ENCODE measurements at regions not wholly inside any gene's neighbourhood (a gene's known extent, or its start where the extent isn't known, plus 50 kb on each side); places are given as distances from the start of the nearest gene placed in this dataset.

DNA sequence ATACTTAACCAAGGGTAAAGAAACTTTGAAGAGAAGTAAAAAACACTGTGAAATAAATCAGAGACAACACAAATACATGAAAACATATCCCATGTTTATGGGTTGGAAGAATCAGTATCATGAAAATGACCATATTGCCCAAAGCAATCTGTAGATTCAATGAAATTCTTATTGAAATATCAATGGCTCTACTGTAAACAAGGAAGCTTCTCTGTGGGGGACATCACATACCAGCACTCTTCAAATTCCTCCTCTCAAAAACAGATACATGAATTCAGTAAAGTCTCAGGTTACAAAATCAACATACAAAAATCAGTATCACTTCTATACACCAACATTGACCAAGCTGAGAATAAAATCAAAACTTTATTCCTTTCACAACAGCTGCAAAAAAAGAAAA is 63.5 kb upstream of the CNTNAP5 start:
- TF ChIP-seq, protein P1, sequence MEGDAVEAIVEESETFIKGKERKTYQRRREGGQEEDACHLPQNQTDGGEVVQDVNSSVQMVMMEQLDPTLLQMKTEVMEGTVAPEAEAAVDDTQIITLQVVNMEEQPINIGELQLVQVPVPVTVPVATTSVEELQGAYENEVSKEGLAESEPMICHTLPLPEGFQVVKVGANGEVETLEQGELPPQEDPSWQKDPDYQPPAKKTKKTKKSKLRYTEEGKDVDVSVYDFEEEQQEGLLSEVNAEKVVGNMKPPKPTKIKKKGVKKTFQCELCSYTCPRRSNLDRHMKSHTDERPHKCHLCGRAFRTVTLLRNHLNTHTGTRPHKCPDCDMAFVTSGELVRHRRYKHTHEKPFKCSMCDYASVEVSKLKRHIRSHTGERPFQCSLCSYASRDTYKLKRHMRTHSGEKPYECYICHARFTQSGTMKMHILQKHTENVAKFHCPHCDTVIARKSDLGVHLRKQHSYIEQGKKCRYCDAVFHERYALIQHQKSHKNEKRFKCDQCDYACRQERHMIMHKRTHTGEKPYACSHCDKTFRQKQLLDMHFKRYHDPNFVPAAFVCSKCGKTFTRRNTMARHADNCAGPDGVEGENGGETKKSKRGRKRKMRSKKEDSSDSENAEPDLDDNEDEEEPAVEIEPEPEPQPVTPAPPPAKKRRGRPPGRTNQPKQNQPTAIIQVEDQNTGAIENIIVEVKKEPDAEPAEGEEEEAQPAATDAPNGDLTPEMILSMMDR (IDR thresholded peaks at IDR 0.05; ENCODE audit: low read length): no peak
- TF ChIP-seq EZH2 (optimal IDR thresholded peaks at IDR 0.05; ENCODE audit: low read depth, low read length): no peak
- no peak for TF ChIP-seq EZH2phosphoT487 (IDR thresholded peaks at IDR 0.05; ENCODE audit: low read length)
- no peaks in the 10 kb centered on the region for H3K9me2 ChIP-seq (replicated peaks; ENCODE audit: insufficient read depth, low read length)
- no peak overlapping the region for H3K9ac ChIP-seq (ENCODE audit: low read length)
- H3F3A ChIP-seq (ENCODE audit: insufficient read depth, low read length): no peaks in the 10 kb centered on the region
- no peaks in the 10 kb centered on the region for H3K36me3 ChIP-seq (replicated peaks; ENCODE audit: insufficient read depth, low read length)
- H3K4me2 ChIP-seq (ENCODE audit: low read depth, low read length): no peak overlapping the region
- no peaks in the 10 kb centered on the region for H3K4me1 ChIP-seq (ENCODE audit: low read length)
- H3K27me3 ChIP-seq (replicated peaks; ENCODE audit: insufficient read depth, low read length): no peaks in the 10 kb centered on the region
- no peak overlapping the region for H3K27ac ChIP-seq (ENCODE audit: low read length)
- H3K79me2 ChIP-seq (ENCODE audit: low read length): no peaks in the 10 kb centered on the region
- H3K9me3 ChIP-seq (replicated peaks; ENCODE audit: insufficient read depth, low read length): no peaks in the 10 kb centered on the region
- H3K4me3 ChIP-seq (ENCODE audit: low read length): no peak overlapping the region
- H2AFZ ChIP-seq (ENCODE audit: low read length): no peak overlapping the region
- DNase-seq: no peak
- H4K20me1 ChIP-seq (ENCODE audit: insufficient read depth, low read length): no peaks in the 10 kb centered on the region

DNA sequence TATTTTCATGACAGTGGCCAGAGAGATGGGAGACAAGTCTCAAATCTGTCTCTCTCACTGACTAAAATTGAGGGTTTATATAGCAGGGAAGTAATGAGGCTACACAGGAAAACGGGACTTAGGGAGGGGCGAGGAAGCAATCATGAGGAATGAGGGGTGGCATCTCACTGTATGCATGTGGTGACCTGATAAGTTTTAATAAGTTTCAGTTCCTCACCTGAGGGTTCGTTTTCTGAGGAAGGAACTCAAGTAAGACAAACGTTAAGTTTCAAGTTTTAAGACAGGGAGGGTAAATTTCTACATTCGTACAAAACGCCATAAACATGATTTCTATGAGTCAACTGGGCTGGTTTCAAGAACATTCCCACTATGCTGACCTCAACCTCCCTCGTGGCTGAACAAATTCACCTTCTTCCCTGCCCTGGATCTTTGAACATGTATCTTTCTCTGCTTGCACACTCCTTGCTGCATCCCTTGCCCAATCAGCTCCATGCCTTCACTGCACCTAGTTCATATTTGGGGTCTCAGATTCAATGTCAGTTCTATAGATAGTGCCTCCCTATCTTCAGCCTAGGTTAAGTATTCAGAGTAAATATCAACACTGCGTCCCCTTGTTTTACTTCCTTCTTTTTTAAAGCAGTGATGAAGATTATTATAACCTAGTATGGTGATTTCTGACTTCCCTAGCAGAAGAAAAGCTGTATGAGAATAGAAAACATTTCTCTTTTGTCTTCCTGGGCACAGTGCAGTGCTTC is 53.3 kb upstream of the CNTNAP5 start:
- no peaks in the 10 kb centered on the region for H3K36me3 ChIP-seq (replicated peaks; ENCODE audit: insufficient read depth, low read length)
- H3K4me3 ChIP-seq (ENCODE audit: low read length): no peak overlapping the region
- H3K27me3 ChIP-seq (replicated peaks; ENCODE audit: insufficient read depth, low read length): no peaks in the 10 kb centered on the region
- H3K9me2 ChIP-seq (replicated peaks; ENCODE audit: insufficient read depth, low read length): no peaks in the 10 kb centered on the region
- H3K4me1 ChIP-seq (ENCODE audit: low read length): no peaks in the 10 kb centered on the region
- H3K4me2 ChIP-seq (ENCODE audit: low read depth, low read length): no peak overlapping the region
- TF ChIP-seq EZH2phosphoT487 (IDR thresholded peaks at IDR 0.05; ENCODE audit: low read length) (no peak), EZH2 (optimal IDR thresholded peaks at IDR 0.05; ENCODE audit: low read depth, low read length) (no peak)
- TF ChIP-seq, protein P1 (IDR thresholded peaks at IDR 0.05; ENCODE audit: low read length): no peak
- no peak overlapping the region for H3K27ac ChIP-seq (ENCODE audit: low read length)
- H4K20me1 ChIP-seq (ENCODE audit: insufficient read depth, low read length): no peaks in the 10 kb centered on the region
- no peaks in the 10 kb centered on the region for H3K9me3 ChIP-seq (replicated peaks; ENCODE audit: insufficient read depth, low read length)
- 0 out of 2 replicates have a peak overlapping the region, but pooled peaks have one; percentile 26 for H2AFZ ChIP-seq (ENCODE audit: low read length)
- DNase-seq: peak; percentile 12
- no peaks in the 10 kb centered on the region for H3K79me2 ChIP-seq (ENCODE audit: low read length)
- no peak overlapping the region for H3K9ac ChIP-seq (ENCODE audit: low read length)
- no peaks in the 10 kb centered on the region for H3F3A ChIP-seq (ENCODE audit: insufficient read depth, low read length)
